ENCODE measurements at regions not wholly inside any gene's neighbourhood (a gene's known extent, or its start where the extent isn't known, plus 50 kb on each side); places are given as distances from the start of the nearest gene placed in this dataset.

GRCh38 chr6:12383448-12383847 lies 93.3 kb downstream of the EDN1 start:
- H3K4me3 ChIP-seq (ENCODE audit: low read depth, low read length), result no peak overlapping the region
- CTCF ChIA-PET, result interaction anchor here (0.8 to 0.9 kb wide), 3 partner anchors 13 to 220 kb away, joined by 3 read pairs; no protein-coding TSS in a partner anchor
- DNase-seq (ENCODE audit: low read depth, low spot score), result no peak
- no peaks in the 10 kb centered on the region for H3K9me3 ChIP-seq (ENCODE audit: control insufficient read depth, insufficient read depth, low read length)
- POLR2A ChIA-PET, result no interaction called here
- TF ChIP-seq CTCF (IDR thresholded peaks at IDR 0.05; ENCODE audit: low read depth, low read length), result no peak
- no peaks in the 10 kb centered on the region for H3K27me3 ChIP-seq (ENCODE audit: control insufficient read depth, insufficient read depth, low read length)
- H3K27ac ChIP-seq (ENCODE audit: low read depth, low read length), result no peak overlapping the region

- Histone ChIP-seq H3K27ac (ENCODE audit: low read depth, low read length) (no peak overlapping the region), H3K4me3 (ENCODE audit: low read depth, low read length) (no peak overlapping the region), H3K27me3 (ENCODE audit: control insufficient read depth, insufficient read depth, low read length) (no peaks in the 10 kb centered on the region), H3K9me3 (ENCODE audit: control insufficient read depth, insufficient read depth, low read length) (no peaks in the 10 kb centered on the region)
- no peak for TF ChIP-seq CTCF (IDR thresholded peaks at IDR 0.05; ENCODE audit: low read depth, low read length)
- no peak for DNase-seq (ENCODE audit: low read depth, low spot score)
- CTCF ChIA-PET, result interaction anchor here (0.6 to 0.9 kb wide), 3 partner anchors 12 to 219 kb away, joined by 3 read pairs; no protein-coding TSS in a partner anchor
- POLR2A ChIA-PET, result no interaction called here
These were observed 94.3 kb downstream of the EDN1 start for GRCh38 chr6:12384357-12384912.

GRCh38 chr6:12385316-12385715 lies 95.2 kb downstream of the EDN1 start:
- H3K9me3 ChIP-seq (ENCODE audit: control insufficient read depth, insufficient read depth, low read length), result no peaks in the 10 kb centered on the region
- H3K4me3 ChIP-seq (ENCODE audit: low read depth, low read length), result no peak overlapping the region
- ChIA-PET CTCF (no interaction called here), POLR2A (no interaction called here)
- TF ChIP-seq CTCF (IDR thresholded peaks at IDR 0.05; ENCODE audit: low read depth, low read length), result no peak
- H3K27me3 ChIP-seq (ENCODE audit: control insufficient read depth, insufficient read depth, low read length), result no peaks in the 10 kb centered on the region
- H3K27ac ChIP-seq (ENCODE audit: low read depth, low read length), result no peak overlapping the region
- no peak for DNase-seq (ENCODE audit: low read depth, low spot score)

GRCh38 chr6:12386816-12387215 lies 96.7 kb downstream of the EDN1 start:
- Histone ChIP-seq H3K4me3 (ENCODE audit: low read depth, low read length) (no peak overlapping the region), H3K9me3 (ENCODE audit: control insufficient read depth, insufficient read depth, low read length) (no peaks in the 10 kb centered on the region), H3K27ac (ENCODE audit: low read depth, low read length) (no peak overlapping the region), H3K27me3 (ENCODE audit: control insufficient read depth, insufficient read depth, low read length) (no peaks in the 10 kb centered on the region)
- no peak for TF ChIP-seq CTCF (IDR thresholded peaks at IDR 0.05; ENCODE audit: low read depth, low read length)
- POLR2A ChIA-PET, result no interaction called here
- no peak for DNase-seq (ENCODE audit: low read depth, low spot score)
- CTCF ChIA-PET, result no interaction called here

- no peak for TF ChIP-seq CTCF (IDR thresholded peaks at IDR 0.05; ENCODE audit: low read depth, low read length)
- POLR2A ChIA-PET, result no interaction called here
- no peak for DNase-seq (ENCODE audit: low read depth, low spot score)
- no peaks in the 10 kb centered on the region for H3K27me3 ChIP-seq (ENCODE audit: control insufficient read depth, insufficient read depth, low read length)
- CTCF ChIA-PET, result no interaction called here
- H3K9me3 ChIP-seq (ENCODE audit: control insufficient read depth, insufficient read depth, low read length), result no peaks in the 10 kb centered on the region
- no peak overlapping the region for H3K4me3 ChIP-seq (ENCODE audit: low read depth, low read length)
- H3K27ac ChIP-seq (ENCODE audit: low read depth, low read length), result no peak overlapping the region
These were observed 101.3 kb downstream of the EDN1 start for GRCh38 chr6:12391472-12391871.

All from AG04450 (cell line).